ENCODE measurements at regions not wholly inside any gene's neighbourhood (a gene's known extent, or its start where the extent isn't known, plus 50 kb on each side); places are given as distances from the start of the nearest gene placed in this dataset.

GRCh38 chr16:55261301-55261700 is 62.7 kb upstream of the IRX6 start:
- Histone ChIP-seq H3K27me3 (ENCODE audit: control insufficient read depth in 2 of 2, insufficient read depth in 2 of 2, low read length in 2 of 2) (peaks cover 2 to 4% of the 10 kb centered on the region in 2 experiments; a peak in 1 of 5 replicates), H3K9ac (ENCODE audit: insufficient read depth in 1 of 2, low read depth in 2 of 2, low read length in 2 of 2) (no peak overlapping the region), H3K27ac (ENCODE audit: extremely low read depth, low read depth, low read length) (no peak overlapping the region), H3K4me1 (replicated peaks in 1 of 2; ENCODE audit: control insufficient read depth in 2 of 2, insufficient read depth in 2 of 2, low read length in 2 of 2) (no peaks in the 10 kb centered on the region), H3K4me3 (no peak overlapping the region), H3K79me2 (ENCODE audit: control insufficient read depth, insufficient read depth, low read length) (no peaks in the 10 kb centered on the region), H4K20me1 (replicated peaks; ENCODE audit: control insufficient read depth, insufficient read depth, low read length) (no peaks in the 10 kb centered on the region), H3K36me3 (ENCODE audit: control insufficient read depth, insufficient read depth, low read length) (no peaks in the 10 kb centered on the region), H3K9me1 (ENCODE audit: control insufficient read depth, insufficient read depth, low read length) (no peaks in the 10 kb centered on the region), H2AFZ (ENCODE audit: low read depth, low read length) (no peak overlapping the region), H3K9me3 (replicated peaks; ENCODE audit: control insufficient read depth, insufficient read depth, low read depth, low read length) (no peaks in the 10 kb centered on the region), H3K4me2 (ENCODE audit: insufficient read depth, low read length) (no peak overlapping the region)
- in situ Hi-C loops (cut with MboI): no loop called here
- WGBS (ENCODE audit: insufficient coverage, low coverage, missing lambda C conversion rate): 0% methylated on average over 3 of the region's 3 CpGs
- DNase-seq (ENCODE audit: extremely low read depth in 1 of 4, low spot score in 3 of 4) (no peak), ATAC-seq (no peak), FAIRE-seq (no peak)
- no TSS peak for BruUV-seq (replicated peaks)
- TF ChIP-seq ZNF280A (IDR thresholded peaks at IDR 0.05; ENCODE audit: low read depth, partially characterized antibody) (no peak), GATA2 (CRISPR knock-in tag; IDR thresholded peaks at IDR 0.05) (no peak), BCOR (IDR thresholded peaks at IDR 0.05) (no peak), LEF1 (IDR thresholded peaks at IDR 0.05) (no peak), TSHZ1 (CRISPR knock-in tag; IDR thresholded peaks at IDR 0.05) (no peak), GABPB2 (CRISPR knock-in tag; conservative IDR thresholded peaks at IDR 0.05) (no peak), ZNF76 (CRISPR knock-in tag; IDR thresholded peaks at IDR 0.05; ENCODE audit: borderline replicate concordance) (no peak), ZFP1 (CRISPR knock-in tag; IDR thresholded peaks at IDR 0.05) (no peak)
- ChIA-PET POLR2A (interaction anchor here (0.7 kb wide), 1 partner anchor 1382 kb away, joined by 3 read pairs; no protein-coding TSS in a partner anchor), CTCF (ENCODE audit: low intra/inter-chr PET ratio) (no interaction called here)
- intact Hi-C loops (cut with micrococcal nuclease): no loop called here

Measured in K562 (cell line).